ENCODE measurements at regions not wholly inside any gene's neighbourhood (a gene's known extent, or its start where the extent isn't known, plus 50 kb on each side); places are given as distances from the start of the nearest gene placed in this dataset.

- DNase-seq: no peak
Measured at GRCh38 chr19:27705896-27706295, 1507.1 kb downstream of the UQCRFS1 start.

GRCh38 chr19:27694361-27695055 lies 1518.4 kb downstream of the UQCRFS1 start:
- no peak for DNase-seq

GRCh38 chr19:27691991-27692390 lies 1521.0 kb downstream of the UQCRFS1 start:
- no peak for DNase-seq

- no peak for DNase-seq
Measured at GRCh38 chr19:27689734-27690241, 1523.2 kb downstream of the UQCRFS1 start.

GRCh38 chr19:27684293-27684692 lies 1528.7 kb downstream of the UQCRFS1 start:
- no peak for DNase-seq

DNA sequence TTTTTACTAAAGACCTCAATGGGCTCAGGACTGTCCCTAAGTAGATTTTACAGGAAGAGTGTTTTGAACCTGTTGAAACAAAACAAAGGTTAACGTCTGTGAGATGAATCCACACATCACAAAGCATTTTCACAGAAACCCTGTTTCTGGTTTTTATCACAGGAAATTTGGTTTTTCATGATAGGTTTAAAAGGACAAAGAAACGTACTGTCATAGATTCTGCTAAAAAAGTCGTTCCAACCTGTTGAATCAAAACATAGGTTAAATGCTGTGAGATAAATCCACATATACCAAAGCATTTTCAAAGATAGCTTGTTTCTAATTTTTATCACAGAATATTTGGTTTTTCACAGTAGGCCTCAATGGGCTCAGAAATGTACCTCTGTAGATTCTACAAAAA lies 1531.0 kb downstream of the UQCRFS1 start:
- DNase-seq: no peak

DNA sequence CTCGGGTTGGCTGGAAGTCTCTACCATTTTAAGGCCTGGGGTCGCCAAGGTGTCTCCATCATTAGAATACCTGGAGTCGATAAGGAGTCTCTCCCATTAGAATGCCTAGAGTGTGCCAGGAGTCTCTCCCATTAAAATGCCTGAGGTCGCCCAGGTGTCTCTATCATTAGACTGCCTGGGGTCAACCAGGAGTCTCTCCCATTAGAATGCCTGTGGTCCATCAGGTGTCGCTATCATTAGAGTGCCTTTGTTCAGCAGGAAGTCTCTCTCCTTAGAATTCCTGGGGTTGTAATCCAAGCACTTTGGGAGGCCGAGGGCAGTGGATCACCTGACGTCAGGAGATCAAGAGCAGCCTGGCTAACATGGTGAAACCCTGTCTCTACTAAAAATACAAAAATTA lies 1533.0 kb downstream of the UQCRFS1 start:
- no peak for DNase-seq

DNA sequence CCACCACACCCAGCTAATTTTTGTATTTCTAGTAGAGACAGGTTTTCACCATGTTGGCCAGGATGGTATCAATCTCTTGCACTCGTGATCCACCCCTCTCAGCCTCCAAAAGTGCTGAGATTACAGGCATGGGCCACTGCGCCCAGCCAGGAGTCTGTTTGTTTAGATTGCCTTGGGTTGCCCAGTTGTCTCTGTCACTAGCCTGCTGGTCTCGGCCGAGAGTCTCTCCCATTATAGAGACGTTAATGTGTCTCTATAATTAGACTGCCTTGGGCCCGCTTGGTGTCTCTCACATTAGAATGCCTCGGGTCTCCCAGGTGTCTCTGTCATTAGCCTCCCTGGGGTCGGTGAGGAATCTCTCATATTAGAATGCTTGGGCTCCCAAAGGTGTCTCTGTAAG lies 1533.6 kb downstream of the UQCRFS1 start:
- no peak for DNase-seq

GRCh38 chr19:27676877-27677276 lies 1536.1 kb downstream of the UQCRFS1 start:
- DNase-seq: no peak

GRCh38 chr19:27676334-27676733 lies 1536.6 kb downstream of the UQCRFS1 start:
- DNase-seq: no peak

DNA sequence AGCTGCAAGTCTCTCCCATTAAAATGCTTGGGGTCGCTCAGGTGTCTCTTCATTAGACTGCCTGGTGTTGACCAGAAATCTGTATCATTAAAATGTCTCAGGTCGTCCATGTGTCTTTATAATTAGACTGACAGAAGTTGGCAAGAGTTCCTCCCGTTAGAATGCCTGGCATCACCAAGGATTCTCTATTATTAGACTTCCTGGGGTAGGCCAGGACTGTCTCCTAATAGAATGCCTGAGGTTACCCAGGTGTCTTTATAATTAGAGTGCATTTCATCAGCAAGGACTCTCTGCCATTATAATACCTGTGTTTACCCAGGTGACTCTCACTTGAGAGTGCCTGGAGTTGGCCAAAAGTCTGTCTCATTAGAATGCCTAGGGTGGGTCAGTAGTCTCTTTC lies 1537.2 kb downstream of the UQCRFS1 start:
- DNase-seq: no peak

GRCh38 chr19:27674701-27675100 lies 1538.2 kb downstream of the UQCRFS1 start:
- DNase-seq: no peak

DNA sequence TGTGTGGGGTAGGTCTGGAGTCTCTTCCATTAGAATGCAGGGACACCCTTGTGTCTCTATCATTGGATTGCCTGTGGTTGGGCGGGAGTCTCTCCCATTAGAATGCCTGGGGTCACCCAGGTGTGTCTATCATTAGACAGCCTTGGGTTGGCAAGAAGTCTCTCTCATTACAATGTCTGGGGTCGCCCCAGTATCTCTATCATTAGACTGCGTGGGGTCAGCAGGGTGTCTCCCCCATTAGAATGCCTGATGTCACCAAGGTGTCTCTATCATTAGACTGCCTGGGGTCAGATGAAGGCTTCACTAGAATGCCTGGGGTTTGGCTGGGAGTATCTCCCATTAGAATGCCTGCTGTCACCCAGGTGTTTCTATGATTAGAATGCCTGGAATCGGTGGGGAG lies 1539.0 kb downstream of the UQCRFS1 start:
- DNase-seq: no peak

DNA sequence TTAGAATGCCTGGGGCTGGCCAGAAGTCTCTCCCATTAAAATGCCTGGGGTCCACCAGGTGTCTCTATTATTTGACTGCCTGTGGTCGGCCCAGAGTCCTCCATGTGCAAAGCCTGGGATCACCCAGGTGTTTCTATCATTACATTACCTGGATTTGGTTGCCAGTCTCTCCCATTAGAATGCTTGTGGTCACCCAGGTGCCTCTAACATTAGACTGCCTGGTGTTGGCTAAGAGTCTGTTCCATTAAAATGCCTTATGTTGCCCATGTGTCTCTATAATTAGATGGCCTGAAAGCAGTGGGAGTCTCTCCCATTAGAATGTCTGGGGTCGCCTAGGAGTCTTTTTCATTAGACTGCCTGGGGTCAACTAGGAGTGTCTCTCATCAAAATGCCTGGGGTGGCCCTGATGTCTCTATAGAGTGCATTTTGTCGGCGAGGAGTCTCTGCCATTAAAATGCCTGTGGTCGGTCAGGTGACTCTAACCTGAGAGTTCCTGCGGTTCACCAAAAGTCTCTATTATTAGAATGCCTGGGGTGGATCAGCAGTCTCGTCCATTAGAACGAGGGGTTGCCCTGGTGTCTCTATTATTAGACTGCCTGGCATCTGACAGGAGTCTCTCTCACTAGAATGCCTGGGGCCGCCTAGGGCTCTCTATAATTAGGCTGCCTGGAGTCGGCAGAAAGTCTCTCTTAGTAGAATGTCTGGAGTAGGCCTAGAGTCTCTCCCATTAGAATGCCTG lies 1540.5 kb downstream of the UQCRFS1 start:
- no peak for DNase-seq

- no peak for DNase-seq
Measured at GRCh38 chr19:27671876-27672275, 1541.1 kb downstream of the UQCRFS1 start.

DNA sequence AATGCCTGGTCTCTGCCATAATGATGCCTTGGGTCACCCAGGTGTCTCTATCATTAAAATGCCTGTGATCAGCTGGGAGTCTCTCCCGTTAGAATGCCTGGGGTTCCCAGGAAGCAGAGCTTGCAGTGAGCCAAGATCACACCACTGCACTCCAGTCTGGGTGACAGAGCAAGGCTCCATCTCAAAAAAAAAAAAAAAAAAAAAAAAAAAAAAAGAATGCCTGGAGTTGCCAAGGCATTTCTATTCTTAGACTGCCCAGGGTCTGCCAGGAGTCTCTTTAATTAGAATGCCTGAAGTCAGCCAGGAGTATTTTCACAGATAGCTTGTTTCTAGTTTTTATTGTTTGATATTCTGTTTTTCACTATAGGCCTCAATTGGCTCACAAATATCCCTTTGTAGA lies 1552.5 kb downstream of the UQCRFS1 start:
- no peak for DNase-seq

DNA sequence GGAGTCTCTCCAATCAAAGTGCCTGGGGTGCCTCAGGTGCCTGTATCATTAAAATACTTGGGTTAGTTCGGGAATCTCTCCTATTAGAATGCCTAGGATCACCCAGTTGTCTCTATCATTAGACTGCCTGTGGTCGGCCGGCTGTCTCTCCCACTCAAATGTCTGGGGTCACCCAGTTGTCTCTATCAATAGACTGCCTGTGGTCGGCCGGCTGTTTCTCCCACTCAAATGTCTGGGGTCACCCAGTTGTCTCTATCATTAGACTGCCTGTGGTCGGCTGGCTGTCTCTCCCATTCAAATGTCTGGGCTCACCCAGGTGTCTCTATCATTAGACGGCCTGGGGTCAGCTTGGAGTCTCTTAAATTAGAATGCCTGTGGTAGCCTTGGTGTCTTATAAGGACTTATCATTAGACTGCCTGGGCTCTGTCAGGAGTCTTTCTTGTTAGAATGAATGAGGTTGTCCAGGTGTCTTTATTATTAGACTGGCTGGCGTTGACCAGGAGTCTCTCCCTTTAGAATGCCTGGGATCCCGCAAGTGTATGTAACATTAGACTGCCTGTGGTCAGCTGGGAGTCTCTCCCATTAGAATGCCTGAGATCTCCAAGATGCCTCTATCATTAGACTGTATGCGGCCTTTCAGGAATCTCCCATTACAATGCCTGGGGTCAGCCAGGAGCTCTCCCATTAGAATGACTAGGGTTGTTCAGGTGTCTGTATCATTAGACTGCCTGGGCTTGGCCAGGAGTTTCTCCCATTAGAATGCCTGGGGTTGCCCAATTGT lies 1555.5 kb downstream of the UQCRFS1 start:
- DNase-seq: no peak

GRCh38 chr19:27654266-27654990 lies 1558.5 kb downstream of the UQCRFS1 start:
- DNase-seq: no peak

GRCh38 chr19:27652796-27653195 lies 1560.2 kb downstream of the UQCRFS1 start:
- no peak for DNase-seq

GRCh38 chr19:27652281-27652680 lies 1560.7 kb downstream of the UQCRFS1 start:
- no peak for DNase-seq

DNA sequence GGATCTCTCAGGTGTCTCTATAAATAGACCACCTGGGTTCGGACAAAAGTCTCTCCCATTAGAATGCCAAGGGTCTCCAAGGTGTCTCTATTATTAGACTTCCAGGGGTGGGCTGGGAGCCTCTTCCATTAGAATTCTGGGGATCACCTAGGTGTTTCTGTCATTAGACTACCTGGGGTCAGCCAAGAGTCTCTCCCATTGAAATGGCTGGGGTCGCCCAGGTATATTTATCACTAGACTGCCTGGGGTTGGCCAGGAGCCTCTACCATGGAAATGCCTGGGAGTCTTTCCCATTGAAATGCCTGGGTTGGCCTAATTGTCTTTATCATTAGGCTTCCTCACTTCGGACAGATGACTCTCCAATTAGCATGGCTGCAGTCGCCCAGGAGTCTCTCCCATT lies 1565.5 kb downstream of the UQCRFS1 start:
- no peak for DNase-seq

DNA sequence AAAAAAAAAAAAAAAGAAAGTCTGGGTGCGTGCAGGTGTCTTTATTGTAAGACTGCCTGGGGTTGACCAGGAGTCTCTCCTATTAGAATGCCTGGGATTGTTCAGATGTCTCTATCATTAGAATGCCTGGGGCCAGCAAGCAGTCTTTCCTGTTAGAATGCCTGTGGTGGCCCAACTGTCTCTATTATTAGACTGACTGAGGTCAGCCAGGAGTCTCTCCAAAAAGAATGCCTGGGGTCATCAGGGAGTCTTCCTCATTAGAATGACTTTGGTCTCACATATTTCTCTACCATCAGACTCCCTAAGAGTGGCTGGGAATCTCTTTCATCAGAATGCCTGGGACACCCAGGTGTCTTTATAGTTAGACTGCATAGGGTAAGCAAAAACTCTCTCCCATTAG lies 1577.5 kb downstream of the UQCRFS1 start:
- no peak for DNase-seq

DNA sequence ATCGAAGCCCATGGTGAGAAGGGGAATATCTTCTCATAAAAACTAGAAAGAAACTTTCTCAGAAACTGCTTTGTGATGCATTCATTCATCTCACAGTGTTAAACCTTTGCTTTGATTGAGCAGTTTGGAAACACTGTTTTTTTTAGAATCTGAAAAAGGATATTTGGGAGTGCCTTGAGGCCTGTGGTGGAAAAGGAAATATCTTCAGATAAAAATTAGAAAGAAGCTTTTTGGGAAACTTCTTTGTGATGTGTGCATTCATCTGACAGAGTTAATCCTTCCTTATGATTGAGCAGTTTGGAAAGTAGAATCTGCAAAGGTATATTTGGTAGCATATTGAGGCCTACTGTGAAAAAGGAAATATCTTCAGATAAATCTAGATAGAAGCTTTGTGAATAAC lies 1594.9 kb downstream of the UQCRFS1 start:
- no peak for DNase-seq
